Fibroblast of skin of right biceps (primary cell): ENCODE measurements at regions not wholly inside any gene's neighbourhood (a gene's known extent, or its start where the extent isn't known, plus 50 kb on each side); places are given as distances from the start of the nearest gene placed in this dataset.
"Not testable (repeated sequence)": the region's sequence is repeated elsewhere in the genome, so short reads cannot be mapped to it uniquely, and the experiment has no call there.

Source experiments
- DNase-seq: peaks from one replicate; pipeline ENCODE4 v3.0.0-alpha.2; 2013

GRCh38 chr1:222953585-222953984 is 138.7 kb downstream of the DISP1 start:
- no peak for DNase-seq

DNA sequence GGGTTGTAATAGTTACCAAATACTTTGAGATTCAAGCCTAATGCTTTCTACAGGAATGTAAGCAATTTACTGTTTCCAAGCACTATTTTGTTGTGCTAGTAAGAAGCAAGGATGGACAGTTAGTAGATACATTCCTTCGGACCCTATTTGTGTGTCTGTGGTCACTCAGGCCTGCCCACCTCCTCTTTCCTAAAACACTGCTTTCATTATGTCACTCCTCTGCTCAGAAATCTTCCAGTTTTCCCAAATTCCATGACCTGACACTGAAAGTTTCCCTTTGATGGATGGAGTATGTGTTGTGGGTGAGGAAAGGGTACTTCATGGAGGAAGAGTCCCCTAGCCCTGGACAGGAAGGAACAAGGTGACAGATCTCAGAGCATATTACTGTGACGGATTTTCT is 141.1 kb downstream of the DISP1 start:
- no peak for DNase-seq

- DNase-seq, result no peak
These were observed 141.8 kb downstream of the DISP1 start for GRCh38 chr1:222956601-222957000.

GRCh38 chr1:222967466-222968240 is 152.8 kb downstream of the DISP1 start:
- DNase-seq, result no peak

DNA sequence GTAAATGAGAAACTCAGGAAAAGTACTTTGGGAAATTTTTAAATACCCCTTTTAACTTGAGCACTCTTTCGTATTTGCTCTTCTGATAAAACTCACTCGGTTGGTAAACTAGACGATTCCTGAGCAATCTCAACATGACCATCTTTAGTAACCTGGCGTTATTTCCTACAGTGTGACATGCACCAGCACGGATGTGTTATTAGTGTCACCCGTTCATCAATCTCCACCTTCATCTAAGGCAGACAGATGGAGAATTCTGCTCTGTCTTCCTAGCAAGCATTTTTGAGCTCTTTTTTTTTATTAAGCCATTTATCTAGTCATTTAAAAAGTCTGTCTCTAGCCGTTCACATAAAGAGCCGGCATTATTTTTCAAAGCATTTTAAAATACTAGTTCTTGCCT is 155.2 kb downstream of the DISP1 start:
- DNase-seq, result no peak

GRCh38 chr1:222970711-222971110 is 155.9 kb downstream of the DISP1 start:
- no peak for DNase-seq

DNA sequence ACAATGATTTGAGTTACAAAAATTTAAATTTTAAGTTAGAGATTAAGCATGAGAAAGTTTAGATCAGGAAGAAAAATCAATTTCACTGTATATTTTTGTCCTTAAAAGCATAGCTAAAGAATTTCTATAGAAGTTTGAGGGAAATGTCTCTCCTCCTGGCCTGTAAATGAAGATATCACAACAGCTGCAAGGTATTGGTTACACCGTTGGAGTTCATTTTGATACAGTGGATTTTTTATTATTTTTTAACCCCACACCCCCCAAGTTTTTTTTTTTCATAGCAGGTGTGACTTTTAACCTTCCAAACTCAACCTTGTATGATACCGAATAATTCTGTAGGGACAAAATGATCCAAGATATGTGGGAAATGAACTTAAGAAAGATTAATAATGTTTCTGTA is 156.3 kb downstream of the DISP1 start:
- DNase-seq, result no peak

DNA sequence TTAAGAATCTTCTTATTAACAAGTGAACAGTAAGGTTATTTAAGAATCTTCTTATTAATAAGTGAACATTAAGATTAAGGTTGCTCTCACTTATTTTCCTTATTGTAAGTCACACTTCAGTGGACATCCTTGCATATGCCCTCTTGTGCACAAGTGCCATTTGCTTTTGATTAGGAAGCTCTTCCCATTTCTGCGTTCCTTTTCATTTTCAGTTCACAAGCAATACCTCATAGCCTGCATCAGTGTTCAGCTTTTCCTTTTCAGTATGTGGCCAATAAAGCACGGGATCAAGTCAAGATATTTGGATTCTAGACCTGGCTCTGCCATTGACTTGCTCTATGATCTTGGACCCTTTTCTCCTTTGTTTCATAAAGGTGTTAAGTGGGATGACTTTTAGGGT is 158.7 kb downstream of the DISP1 start:
- no peak for DNase-seq

DNA sequence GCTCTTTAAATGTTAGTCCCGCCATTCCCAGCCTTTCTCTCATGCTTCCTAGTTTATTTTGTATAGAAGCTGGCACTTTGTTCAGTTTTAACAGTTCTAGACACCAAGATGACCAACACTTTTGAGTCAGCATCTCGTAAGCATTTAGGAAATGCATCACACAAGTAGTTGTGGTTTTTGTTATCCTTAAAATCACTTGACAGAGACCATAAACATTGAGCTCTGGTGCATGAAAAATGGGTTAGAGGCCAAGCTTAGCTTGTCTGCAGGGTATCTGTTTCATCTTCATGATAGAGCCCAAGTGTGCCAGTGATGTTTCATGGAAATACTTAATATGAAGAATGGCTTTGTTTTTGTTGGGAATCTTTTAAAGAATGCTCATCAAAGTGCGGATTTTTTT is 159.7 kb downstream of the DISP1 start:
- DNase-seq, result peak; percentile 84

DNA sequence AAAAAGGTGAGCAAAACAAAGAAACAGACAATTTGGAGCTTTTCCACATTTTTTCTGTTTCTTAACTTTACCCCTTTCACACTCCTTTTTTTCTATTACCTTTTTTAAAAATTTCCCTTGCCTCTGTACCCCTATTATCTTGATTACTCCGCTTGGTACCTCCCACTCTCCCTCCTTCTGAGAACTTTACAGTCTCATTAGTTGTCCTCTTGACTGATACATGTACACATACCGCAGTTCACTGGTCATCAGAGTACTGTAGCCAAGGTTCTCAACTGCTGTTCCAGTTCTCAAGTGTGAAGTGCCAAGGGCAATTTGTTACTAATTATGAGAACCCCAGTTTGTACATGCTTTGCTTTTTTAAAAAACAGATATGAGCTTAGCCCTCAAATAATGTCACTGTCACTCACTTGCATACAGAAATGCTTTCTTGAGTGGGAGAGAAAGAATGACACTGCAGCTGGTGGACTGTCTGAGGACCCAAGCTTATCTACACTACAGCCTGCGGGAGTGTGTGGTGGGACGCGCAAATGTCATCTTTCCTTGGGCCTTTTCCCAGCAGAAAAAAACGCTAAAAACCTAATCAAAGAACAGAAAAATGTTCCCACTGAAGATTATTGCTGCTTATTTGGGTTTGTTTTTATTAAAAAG is 160.8 kb downstream of the DISP1 start:
- no peak for DNase-seq

DNA sequence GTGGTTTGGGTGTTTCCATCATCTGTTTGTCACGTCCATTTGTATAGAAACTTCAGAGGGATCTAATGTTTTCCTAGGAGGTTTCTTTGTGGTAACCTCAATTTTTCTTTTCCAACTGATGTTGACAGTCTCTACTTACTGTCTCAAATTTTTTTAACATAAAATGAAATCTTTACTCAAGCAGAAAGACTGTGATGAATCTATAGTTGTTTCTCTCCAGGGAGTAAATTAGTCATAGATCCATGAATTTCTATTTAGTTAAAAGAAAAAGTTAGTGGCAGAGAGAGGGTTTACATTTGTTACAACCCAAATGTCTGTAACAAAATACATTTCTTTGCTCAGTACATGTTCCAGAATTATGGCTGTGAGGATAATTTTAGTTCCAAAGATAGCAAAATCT is 161.6 kb downstream of the DISP1 start:
- peak; percentile 21 for DNase-seq

GRCh38 chr1:222977294-222977693 is 162.5 kb downstream of the DISP1 start:
- DNase-seq, result not testable (repeated sequence)

- DNase-seq, result no peak
These were observed 163.5 kb downstream of the TLR5 start for GRCh38 chr1:222979561-222979960.

DNA sequence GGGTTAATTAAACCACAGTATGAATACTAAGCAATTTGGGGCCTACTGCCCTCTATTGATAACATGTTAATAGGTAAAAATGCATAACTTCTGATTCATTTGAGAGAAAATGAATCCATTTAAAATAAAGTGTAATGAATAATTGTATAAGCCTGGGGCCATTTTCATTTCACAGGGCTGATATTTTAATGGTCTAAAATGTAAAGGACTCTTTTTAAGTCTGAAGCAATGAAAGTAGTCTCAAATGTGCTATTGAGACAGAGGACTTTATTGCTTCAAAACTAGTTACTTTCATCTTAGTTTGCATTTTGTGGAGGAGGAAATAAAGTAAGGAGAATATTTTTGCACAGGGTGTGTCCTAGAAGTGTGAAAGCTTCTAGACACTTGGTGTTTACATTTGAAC is 155.4 kb downstream of the TLR5 start:
- no peak for DNase-seq

GRCh38 chr1:222989443-222989842 is 153.6 kb downstream of the TLR5 start:
- no peak for DNase-seq

DNA sequence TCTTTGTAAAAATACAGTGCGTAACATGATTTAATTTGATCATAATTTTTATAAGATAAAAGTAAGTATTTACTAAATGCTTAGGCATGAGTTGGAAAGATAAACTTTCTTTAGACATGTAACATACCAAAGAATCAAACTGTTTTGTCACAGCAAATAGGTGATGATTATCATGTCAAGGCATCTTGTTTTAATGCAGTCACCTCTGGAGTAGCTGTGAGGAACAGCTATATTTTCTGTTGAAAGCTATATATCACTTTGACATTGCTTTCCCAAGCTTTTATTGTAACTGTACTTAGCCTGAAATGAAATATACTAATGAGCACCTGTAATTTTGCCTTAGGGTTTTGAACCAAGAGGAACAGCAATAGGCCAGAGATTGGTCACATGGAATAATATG is 151.9 kb downstream of the TLR5 start:
- no peak for DNase-seq

- DNase-seq, result no peak
These were observed 151.1 kb downstream of the TLR5 start for GRCh38 chr1:222991908-222992307.

GRCh38 chr1:222994511-222995235 is 148.4 kb downstream of the TLR5 start:
- peak; percentile 82 for DNase-seq

DNA sequence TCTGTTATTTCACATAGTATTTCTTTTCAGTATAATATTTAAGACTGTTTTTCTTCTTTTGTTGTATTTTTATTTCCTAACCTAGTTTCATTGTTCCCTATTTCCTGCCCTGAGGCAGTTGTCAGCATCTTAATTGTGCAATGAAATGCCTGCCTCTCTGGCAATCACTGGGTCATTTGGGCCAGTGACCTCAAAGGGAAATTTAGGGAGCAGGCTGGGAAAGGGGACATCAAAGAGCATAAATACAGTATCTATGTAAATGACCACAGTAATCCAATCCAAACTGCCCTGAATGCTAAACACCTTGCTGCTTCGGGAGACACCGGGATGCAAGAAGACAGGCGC is 147.8 kb downstream of the TLR5 start:
- DNase-seq, result no peak

- no peak for DNase-seq
These were observed 147.3 kb downstream of the TLR5 start for GRCh38 chr1:222995620-222996309.

DNA sequence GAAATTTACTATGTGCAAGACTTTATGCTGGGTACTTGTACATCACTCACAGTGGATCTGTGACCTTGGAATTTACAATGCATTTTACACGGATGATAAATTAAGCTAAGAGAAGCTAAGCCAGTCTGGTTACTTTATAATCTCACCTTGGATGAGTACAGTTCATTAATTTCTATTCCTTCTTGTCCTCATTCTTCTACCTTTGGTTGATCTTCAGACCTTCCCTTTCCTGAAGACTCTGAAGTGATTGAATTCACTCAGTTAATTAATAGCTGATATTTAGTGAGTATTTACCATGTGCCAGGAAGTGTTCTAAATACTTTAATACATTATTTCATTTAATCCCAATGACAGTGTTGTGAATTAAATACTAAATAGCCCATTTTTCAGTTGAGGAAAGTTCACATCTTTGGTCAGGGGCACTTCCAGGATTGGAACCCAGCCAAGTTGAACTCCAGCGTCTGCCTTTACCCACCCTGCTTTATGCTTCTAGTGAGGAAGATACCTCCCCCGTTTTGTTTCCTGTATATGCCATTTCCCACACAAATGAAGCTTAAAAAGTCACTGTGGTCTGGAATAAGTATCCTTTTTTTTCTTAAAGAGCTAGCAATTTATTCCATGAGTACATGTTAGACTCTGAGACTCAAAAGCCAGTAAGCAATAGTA is 146.6 kb downstream of the TLR5 start:
- no peak for DNase-seq

GRCh38 chr1:223000632-223001031 is 142.4 kb downstream of the TLR5 start:
- no peak for DNase-seq
